MM.1S (cell line): ENCODE measurements at regions not wholly inside any gene's neighbourhood (a gene's known extent, or its start where the extent isn't known, plus 50 kb on each side); places are given as distances from the start of the nearest gene placed in this dataset.

Experiments
- CTCF ChIP-seq: fragments of 300-600 bp; sonication (generic); IDR thresholded peaks from 2 replicates; pipeline ENCODE4 v1.5.1; 2016; ENCODE audit warnings: antibody characterized with exemption, low read length, mixed read lengths
- EZH2 ChIP-seq: fragments of 300-600 bp; sonication (generic); optimal IDR thresholded peaks from 2 replicates; pipeline ENCODE3; 2017; ENCODE audit warnings: low read depth, mild to moderate bottlenecking, antibody characterized with exemption, low read length, mixed read lengths
- EZH2phosphoT487 ChIP-seq: fragments of 300-600 bp; sonication (generic); IDR thresholded peaks from 2 replicates; pipeline ENCODE4 v1.6.1; 2018; ENCODE audit warnings: antibody characterized with exemption, low read length

- no peak for TF ChIP-seq CTCF
- TF ChIP-seq EZH2 = no peak
- no peak for TF ChIP-seq EZH2phosphoT487
Measured at GRCh38 chr5:56289602-56289987, 56.5 kb upstream of the ANKRD55 start.
